ENCODE measurements at regions not wholly inside any gene's neighbourhood (a gene's known extent, or its start where the extent isn't known, plus 50 kb on each side); places are given as distances from the start of the nearest gene placed in this dataset.

GRCh38 chr2:19580264-19580663, 221.8 kb upstream of the OSR1 start:
- DNase-seq (ENCODE audit: low read depth): peak; percentile 31
- no peak overlapping the region for H3K4me3 ChIP-seq (ENCODE audit: low read length)
- TF ChIP-seq CTCF (conservative IDR thresholded peaks at IDR 0.05; ENCODE audit: low read length): no peak

GRCh38 chr2:19579461-19579860, 221.0 kb upstream of the OSR1 start:
- H3K4me3 ChIP-seq (ENCODE audit: low read length): no peak overlapping the region
- no peak for TF ChIP-seq CTCF (conservative IDR thresholded peaks at IDR 0.05; ENCODE audit: low read length)
- DNase-seq (ENCODE audit: low read depth): peak; percentile 67

GRCh38 chr2:19577723-19578122, 219.3 kb upstream of the OSR1 start:
- no peak for TF ChIP-seq CTCF (conservative IDR thresholded peaks at IDR 0.05; ENCODE audit: low read length)
- DNase-seq (ENCODE audit: low read depth): peak; percentile 42
- H3K4me3 ChIP-seq (ENCODE audit: low read length): no peak overlapping the region

- no peak for DNase-seq (ENCODE audit: low read depth)
- no peak overlapping the region for H3K4me3 ChIP-seq (ENCODE audit: low read length)
- no peak for TF ChIP-seq CTCF (conservative IDR thresholded peaks at IDR 0.05; ENCODE audit: low read length)
Measured at GRCh38 chr2:19576411-19576810, 218.0 kb upstream of the OSR1 start.

- TF ChIP-seq CTCF (conservative IDR thresholded peaks at IDR 0.05; ENCODE audit: low read length): no peak
- no peak overlapping the region for H3K4me3 ChIP-seq (ENCODE audit: low read length)
- DNase-seq (ENCODE audit: low read depth): peak; percentile 75
Measured at GRCh38 chr2:19575641-19576040, 217.2 kb upstream of the OSR1 start.

- no peak overlapping the region for H3K4me3 ChIP-seq (ENCODE audit: low read length)
- DNase-seq (ENCODE audit: low read depth): peak; percentile 89
- 0 out of 2 replicates have a peak, but pooled peaks have one; percentile 13 for TF ChIP-seq CTCF (conservative IDR thresholded peaks at IDR 0.05; ENCODE audit: low read length)
Measured at GRCh38 chr2:19574778-19575260, 216.4 kb upstream of the OSR1 start.

GRCh38 chr2:19573784-19574183, 215.4 kb upstream of the OSR1 start:
- no peak overlapping the region for H3K4me3 ChIP-seq (ENCODE audit: low read length)
- no peak for TF ChIP-seq CTCF (conservative IDR thresholded peaks at IDR 0.05; ENCODE audit: low read length)
- no peak for DNase-seq (ENCODE audit: low read depth)
